ENCODE measurements at regions not wholly inside any gene's neighbourhood (a gene's known extent, or its start where the extent isn't known, plus 50 kb on each side); places are given as distances from the start of the nearest gene placed in this dataset.

DNA sequence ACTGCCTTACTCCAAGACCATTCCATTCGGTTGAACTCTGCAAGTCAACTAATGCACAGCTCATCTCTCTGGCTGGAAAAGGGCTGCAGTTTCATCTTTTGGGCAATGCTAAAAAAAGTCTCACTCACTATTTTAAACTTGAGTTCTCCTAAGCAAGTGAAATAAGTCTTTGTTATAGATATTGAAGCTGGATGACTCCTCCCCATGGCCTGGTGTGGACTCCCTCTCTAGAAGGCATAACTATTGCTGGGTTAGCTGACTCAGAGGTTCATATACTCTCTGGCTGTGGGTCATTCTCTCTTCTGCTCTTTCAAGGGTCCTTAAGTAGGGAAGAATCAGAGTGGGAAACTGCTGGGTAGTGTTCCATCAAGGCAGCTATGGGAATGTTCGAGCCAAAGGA lies 88.0 kb downstream of the XCL2 start:
- DNase-seq (ENCODE audit: low spot score): no peak

DNA sequence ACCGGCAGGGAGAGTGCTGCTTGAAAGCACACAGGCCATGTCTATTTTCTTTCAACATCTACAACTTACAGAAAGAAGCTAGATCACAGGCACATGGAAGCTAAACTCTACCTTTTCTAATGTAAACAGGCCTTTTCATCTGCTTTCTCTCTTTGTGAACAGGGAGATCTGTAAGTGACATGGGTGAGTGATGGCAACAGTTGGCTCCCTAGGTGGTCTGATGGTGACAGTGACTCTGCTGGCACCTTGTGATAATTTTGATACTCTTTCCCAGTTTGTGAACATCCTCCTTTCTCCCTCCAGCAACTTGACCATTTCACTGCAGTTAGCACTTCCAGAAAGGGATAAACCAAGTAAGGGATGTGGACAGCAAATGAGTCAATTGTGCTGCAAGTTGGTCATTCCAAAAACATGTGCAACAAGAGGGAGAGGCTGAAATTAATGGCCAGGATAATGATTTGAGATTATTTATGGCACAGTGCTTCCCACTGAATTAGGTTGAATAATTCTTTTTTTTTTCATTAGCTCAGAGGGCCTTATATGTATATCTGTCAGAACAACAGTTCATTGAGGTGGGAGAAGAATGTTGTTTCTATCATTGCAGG lies 89.5 kb downstream of the XCL2 start:
- no peak for DNase-seq (ENCODE audit: low spot score)

DNA sequence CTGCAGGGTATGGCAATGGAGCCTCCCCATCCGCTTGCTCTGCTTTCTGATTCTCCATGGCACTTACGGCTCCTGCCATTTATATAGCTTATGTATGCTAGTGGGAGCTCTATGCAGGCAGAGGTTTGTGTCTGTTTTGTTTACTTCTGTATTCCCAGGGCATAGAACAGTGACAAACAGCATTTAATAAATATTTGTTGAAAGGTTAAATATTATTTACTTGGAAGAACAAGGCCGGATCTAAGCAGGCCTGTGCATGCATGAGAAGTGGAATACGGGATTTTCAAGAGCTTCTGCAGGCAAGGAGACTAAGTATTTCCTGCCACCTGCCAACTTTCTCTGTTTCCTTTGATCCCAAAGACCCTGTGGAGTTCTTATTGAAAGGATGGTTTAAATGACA lies 90.7 kb downstream of the XCL2 start:
- no peak for DNase-seq (ENCODE audit: low spot score)

DNA sequence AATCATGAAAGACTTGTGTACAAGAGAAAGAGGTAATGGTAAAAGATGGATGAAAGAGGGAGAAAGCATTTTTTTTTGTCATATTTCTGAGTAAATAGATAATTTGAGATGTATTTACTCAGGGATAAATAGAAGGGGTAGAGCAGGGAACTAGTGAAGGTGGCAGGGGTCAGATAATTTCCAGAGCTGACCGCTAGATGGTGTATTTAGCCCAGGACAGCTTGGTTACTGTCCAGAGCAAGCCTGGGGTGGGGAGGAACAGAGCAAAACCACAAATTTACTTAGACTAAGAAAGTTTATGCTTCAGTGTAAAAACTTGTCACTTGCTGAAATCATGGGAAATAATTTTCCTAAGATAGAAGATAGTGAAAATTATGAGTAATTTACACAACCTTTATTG lies 91.5 kb downstream of the XCL2 start:
- DNase-seq (ENCODE audit: low spot score): no peak

DNA sequence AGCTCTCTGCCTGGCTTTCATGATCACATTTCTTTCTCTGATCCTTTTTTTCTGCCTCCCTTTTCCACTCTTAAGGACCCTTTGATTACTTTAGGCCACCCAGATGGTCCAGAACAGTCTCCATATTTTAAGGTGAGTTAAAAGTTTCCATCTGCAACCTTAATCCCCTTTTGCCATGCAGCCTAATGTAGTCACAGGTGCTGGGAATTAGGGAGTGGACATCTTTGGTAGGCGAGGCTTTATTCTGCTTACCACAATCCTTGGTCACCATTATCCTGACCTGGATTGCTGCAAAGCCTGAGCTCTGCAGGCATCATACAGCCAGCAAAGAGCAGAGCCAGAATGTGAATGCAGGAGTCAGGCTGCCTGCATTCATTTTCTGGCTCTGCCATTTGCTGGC lies 95.9 kb downstream of the XCL2 start:
- DNase-seq (ENCODE audit: low spot score): no peak

DNA sequence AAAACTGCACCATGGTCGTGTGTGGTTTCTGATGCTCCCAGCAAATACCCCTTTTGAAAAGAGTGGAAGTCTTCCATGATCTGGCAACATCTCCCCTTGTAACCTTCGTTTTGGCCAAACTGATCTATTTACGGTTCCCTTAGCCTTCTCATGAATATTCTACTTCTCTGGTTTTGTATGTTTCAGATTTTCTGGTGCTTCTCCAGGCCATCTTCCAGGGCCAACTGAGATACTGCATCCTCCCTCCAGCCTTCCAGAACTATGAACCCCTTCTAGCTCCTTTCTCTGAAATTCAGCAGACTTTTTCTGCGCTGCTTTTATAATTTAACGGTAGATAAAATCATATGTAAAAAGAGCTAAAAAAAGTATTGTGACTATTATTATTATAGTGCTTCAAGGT lies 97.7 kb downstream of the XCL2 start:
- DNase-seq (ENCODE audit: low spot score): no peak

DNA sequence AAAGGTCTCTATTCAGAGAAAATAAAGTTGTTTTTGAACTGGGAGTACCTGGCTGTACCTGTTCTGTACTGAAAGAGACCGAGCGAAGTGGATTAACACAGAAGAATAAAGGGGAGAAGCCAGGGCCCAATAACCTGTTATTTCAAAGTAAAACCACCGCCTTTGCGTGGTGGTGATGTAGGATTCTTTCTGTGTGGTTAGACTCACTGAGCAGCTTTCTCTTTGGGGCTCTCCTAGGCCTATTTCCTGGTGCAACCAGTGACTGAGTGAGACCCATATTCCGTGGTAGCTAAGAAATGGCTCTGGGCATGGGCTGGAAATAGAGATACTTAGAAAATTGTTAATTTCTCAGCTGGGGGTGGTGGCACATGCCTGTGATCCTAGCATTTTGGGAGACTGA lies 99.9 kb downstream of the XCL2 start:
- DNase-seq (ENCODE audit: low spot score): no peak

DNA sequence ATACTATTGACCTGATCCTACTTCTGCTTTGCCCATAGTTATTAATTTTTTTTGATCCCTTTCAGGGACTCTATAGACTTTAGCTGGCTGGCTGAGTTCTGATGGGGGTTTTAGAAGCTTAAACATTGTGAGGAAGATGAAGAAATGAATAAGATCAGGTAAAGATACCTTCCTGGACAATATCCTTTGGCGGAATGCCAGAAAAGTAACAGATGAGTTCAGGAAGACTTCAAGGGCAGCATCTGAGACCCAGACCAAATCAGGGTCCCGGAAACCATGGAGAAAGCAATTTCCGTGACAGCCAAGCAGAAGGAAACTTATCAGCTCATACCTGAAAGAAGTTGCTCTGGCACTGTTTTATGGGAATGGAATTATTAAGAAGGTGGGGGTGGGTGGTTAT lies 100.4 kb downstream of the XCL2 start:
- no peak for DNase-seq (ENCODE audit: low spot score)

DNA sequence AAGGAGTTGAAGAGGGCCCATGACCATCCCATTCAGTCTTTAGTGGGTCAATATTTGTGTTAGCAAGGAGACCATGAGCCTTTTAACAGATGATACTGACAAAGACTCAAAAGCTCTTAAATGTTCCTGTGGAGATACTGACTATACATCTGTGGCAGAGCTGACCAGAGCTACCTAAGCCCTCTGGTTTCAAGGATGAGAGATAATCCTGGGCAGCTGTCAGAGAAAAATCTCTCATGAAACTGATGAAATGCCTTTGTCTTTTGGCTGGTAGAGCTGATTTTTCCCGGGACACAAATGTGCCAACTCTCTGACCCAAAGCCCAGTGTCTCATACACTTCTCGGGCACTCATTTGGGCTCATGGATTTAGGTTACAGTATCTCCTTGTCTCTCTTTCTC lies 100.9 kb downstream of the XCL2 start:
- no peak for DNase-seq (ENCODE audit: low spot score)

DNA sequence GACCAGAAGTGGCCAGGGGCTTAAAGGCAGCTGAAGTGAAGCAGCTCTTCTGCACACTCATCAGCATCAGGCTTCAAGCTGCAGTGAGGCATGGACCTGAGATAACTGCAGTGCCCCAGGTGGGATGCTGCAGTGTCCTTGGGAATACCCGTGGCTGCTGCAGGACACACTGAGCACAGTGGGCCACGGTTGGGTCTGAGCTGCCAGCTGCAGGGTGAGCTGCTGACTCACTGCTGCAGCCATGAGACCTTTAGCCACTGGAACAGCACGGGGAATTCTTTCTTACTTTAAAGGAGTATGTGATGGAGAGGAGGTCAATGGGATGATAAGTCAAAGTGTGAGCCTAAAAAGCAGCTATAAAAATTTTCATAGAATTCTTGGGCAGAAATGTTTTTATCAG lies 102.1 kb downstream of the XCL2 start:
- DNase-seq (ENCODE audit: low spot score): no peak

DNA sequence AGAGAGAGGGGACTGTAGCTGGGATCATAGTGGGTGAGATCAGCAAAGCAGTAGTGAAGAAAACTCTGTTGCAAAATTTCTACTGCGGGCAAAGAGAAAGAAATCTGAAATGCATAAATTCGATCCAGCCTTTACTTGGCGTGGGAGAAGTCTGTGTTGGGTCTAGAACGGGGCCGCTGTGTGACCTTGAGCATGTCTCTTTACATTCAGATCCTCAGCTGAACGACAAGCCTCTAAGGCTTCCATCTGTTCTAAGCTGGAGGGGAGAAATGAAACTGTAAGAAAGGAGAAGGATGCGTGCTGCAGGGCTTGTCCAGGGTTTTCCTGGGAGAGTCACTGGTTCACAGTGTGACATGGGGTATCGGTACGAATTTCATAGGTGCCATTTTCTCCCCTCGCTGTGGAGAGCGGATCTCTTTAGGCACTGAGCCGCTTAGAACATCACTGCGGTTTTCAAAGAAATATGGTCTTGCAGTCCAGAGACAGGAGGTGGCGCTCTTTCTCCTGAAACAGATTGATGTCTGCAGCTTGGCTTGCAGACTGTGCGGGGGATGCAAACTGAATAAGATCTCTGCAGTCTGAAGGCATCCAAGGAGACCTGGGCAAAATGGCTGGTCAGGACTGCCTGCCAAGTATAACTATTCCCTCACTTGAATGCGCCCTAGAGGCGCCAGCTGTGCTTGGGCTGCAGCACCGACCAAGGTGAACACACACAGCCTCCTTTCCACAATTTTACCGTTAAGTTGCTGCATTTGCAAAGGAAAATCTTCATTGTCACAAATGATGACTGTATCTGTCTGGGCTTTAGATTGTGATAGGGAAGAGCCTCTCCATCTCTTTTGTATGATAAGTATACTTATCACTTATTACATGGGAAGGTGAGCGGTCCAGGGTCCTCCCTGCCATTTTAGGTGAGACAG lies 104.1 kb downstream of the XCL2 start:
- DNase-seq (ENCODE audit: low spot score): peak; percentile 62

DNA sequence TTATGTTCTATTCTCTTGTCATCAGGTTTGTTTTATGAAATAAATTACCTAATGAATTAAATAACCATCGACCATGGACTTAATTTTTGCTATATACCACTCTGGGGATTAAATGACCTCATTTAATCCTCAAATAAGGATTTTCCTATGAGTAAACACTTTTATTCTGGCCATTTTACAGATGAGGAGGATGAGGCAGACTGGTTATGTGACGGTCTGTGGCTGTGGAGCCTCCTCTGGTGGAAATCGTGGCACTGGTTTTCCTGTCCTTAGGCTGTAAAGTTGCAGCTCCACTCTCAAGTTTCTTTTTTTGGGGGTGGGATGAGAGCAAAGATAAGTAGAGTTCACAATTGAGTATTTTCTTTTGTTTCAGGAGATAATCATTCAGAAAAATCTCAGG lies 105.2 kb downstream of the XCL2 start:
- no peak for DNase-seq (ENCODE audit: low spot score)

DNA sequence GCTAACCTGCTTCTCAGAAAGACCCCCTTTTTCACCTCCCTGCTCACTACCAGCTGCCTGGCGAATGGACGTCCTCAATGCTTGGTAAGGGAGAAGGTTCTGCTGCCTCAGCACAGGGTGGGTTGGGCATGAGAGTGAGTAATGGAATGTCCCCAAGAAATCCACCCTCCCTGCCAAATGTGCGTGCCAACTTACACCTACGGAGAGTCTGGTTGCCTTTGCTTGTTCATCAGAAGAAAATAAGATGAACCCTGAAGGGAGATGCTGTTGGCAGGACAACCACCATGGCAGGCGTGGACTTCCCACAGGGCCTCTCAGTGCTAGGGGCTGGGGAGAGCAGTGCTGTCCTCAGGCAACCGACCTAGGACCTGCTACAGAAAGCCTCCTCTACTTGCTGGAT lies 106.0 kb downstream of the XCL2 start:
- DNase-seq (ENCODE audit: low spot score): no peak

DNA sequence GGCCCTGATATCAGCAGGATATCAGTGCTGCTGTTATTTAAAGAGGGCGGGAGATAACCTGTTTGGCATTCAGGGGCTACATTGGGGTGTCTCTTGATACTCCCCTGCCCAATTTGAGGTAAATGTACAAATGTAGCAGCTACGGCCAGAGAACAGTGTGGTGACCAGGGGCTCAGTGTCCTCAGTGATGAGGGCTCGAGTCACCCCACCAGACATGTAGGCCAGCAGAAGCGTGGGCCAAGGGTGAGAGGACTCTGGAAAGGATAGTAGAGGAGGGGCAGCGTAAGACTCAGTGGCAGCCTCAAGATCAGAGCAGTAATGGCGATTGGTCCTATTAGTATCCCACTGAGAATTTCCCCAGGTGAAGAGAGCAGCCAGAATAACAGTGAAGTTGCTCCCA lies 108.4 kb downstream of the XCL2 start:
- no peak for DNase-seq (ENCODE audit: low spot score)

DNA sequence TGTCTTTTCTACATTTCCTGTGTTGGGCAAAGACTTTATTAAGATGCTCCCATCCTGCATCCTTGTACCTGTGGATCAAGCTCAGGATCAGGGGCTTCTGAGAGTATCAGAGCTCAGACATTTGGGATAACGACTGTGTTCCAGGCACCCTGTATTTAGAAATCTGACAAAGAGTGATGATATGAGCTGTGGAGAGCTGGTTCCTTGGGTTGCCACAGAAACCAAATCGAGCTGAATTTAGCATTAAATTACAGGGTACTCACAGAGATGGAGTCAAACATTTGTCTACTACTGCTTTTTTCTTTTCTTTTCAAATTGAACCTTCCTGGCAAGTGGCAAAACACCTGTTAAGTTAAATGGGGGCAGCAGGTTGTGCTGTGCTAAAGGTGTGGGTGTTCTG lies 110.6 kb downstream of the XCL2 start:
- no peak for DNase-seq (ENCODE audit: low spot score)

DNA sequence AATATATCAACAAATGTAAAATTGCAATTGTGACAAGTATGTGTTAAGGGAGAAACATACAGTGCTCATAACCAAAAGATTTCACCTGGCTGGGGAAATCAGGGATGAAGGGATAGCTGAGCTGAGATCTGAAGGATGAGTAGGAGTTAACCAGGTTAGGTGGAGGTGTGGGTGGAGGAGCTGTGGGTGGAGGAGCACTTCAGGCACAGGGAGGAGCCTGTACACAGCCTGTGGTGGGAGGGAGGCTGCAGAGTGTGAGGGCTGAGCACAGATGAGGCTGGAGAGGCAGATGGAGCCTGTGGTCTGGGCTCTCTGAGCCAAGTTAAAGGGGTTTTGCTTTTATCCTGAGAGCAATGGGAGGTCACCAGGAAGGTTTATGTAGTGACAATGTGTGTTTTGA lies 111.9 kb downstream of the XCL2 start:
- DNase-seq (ENCODE audit: low spot score): no peak

DNA sequence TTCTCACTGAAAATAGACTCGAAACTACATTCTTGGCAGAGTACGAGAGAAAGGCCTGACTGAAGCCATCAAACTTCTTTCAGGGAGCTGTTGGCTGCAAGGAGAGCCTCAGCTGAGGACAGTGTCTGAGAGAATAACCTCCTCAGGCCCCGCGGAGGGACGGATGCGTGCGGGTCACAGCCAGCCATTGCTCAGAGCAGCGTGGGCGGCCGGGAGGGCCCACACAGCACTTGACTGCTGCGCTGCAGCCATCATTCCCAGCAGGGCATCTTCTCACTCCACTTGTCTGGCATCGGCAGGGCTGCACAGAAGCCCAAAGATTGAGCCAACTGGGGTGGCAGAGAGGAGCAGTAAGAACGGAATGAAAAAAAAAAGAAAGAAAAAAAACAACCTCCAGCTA lies 113.5 kb downstream of the XCL2 start:
- no peak for DNase-seq (ENCODE audit: low spot score)

DNA sequence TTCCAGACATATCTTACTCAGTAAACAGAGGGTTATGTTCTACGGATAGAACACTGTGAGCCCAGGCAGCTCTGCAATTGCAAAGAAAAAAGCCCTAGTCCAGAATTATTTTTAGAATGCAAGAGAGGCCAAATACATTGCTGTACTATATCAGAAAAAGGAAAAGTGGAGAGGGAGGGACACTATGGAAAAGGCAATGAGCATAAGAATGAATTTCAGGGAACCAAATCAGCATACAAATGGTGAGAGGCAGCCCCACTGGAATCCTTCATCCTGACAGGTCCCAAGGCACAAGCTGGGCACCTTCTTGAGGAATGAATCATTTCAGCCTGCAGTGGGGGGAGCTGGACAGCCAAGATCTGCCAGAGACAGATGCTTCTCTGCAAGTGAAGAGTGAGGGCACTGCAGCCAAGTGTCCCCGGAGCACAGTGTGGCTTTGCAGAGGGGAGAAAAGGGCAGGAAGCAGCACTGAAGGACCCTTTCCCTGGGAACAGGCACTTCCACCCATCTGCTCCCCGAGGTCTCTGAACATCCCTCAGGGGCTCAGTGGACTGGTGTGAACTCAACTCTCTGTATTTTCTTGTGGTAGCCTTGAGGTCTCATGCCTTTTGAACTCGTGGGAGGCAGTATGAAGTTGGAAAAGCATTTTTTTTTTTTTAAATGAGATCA lies 115.6 kb downstream of the XCL2 start:
- DNase-seq (ENCODE audit: low spot score): no peak

DNA sequence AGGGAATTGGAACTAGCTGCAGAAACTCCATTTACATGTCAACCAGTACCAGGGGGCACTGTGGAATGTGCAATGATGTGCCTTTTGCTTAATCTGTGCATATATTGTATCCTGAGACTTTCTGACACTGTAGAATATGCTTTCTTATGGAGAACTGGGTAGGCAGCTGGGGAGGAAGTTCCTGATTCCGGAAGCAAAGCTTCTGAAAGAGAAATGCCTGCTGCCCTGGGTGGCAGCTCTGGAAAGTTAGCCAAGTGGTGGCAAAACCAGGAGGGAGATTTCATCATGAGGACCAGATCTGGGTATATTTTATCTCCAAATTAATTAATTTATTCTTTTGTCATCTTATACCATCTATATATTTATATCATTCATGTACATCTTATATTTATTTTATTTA lies 116.7 kb downstream of the XCL2 start:
- DNase-seq (ENCODE audit: low spot score): no peak

DNA sequence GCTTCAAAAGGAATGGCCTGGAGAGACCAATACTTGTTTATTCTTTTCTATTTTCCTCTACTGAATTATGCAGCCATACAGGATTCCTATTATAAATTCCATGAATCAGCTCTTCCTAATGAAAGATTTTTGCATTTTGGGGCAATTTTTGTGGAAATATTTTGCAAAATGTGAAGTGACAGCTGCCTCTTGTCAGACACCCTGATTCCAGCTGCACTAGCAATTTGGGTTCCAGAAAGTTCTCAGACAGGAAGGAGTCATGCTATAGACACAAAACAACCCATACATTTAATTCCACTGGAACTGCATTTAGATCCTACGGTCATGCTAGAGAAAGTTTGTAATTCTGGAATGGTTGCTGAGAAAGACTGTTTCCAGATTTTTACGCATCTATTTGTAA lies 119.5 kb downstream of the XCL2 start:
- no peak for DNase-seq (ENCODE audit: low spot score)

DNA sequence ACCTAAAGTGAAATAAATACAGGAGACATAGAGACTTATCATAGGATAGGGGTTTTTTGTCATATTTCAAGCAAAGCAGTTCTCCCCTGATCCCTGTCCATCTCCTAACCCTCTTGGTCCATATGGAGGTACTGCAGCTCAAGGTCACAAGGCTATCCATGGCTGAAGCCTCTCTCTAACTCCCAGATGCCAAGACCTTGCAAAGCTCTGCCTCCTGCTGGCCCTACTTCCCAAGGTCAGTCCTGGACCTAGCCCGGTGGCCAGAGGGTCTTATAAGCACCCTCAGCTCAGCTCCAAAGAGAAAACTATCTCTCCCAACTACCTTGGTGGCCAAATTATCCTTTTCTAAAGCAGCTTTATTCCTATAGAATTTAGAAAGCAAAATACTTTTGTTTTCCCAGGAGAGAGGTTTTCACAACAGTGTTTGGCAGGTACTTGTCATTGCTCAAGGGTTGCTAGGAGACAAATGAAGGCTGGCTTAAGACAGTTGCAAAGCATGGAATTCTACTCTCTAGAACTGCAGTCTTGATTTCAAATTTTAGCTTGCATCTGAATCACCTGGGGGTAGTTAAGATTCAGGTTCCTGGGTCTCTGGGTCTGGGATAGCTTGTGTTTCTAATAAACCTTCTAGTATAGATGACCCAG lies 121.5 kb downstream of the XCL2 start:
- DNase-seq (ENCODE audit: low spot score): no peak

DNA sequence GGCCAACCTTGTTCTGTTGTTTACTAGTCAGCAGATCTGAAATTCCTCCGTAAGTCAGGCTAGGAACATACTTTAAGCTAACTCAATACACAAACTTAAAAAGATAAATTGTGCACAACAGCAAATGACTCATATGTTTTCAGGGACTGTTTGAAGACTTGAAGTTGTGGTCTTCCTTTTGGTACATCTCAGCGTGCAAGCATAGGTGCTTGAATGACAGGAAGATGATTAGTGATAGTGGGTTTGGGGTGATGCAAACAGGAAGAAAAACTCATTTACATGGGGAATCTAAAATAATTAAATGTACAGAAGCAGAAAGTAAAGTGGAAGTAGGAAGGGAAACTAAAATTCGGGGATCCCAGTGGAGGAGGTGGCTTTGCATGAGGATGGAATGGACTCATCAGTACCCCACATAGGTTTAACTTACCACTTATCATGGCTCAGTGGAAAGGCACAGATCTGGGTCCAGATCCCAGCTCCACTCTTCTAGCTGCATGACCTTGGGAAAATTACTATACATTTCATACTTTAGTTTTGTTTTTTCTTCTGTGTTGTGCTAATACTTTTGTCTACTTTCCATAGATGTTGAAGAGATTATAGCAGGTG lies 122.3 kb downstream of the XCL2 start:
- DNase-seq (ENCODE audit: low spot score): no peak
